Adrenal gland (tissue), 9 donors: ENCODE measurements at regions not wholly inside any gene's neighbourhood (a gene's known extent, or its start where the extent isn't known, plus 50 kb on each side); places are given as distances from the start of the nearest gene placed in this dataset.

Experiments used
- DNase-seq, 7 donors: peaks; one replicate each; pipeline ENCODE4 v3.0.0-alpha.2; 2019 to 2020
- H3K27ac ChIP-seq, 5 donors: fragments of 200-600 bp; sonication (generic) in 4 of 5; 1 replicate in 3 of 5; 2 replicates in 2 of 5; pipeline versions ENCODE4 v1.5.1 to v1.8.0; 2016 to 2020; ENCODE audit warnings: mild to moderate bottlenecking in 1 of 5
- H3K27me3 ChIP-seq: fragments of 200-600 bp; 2 replicates; pipeline ENCODE4 v1.8.0; 2021
- H3K36me3 ChIP-seq, 2 donors: fragments of 200-600 bp; replicated peaks in 1 of 2; 1 replicate in 1 of 2; 2 replicates in 1 of 2; pipeline versions ENCODE4 v1.5.1 to v1.8.0; 2018 to 2022
- H3K4me1 ChIP-seq, 2 donors: fragments of 200-600 bp; replicated peaks in 1 of 2; 1 replicate in 1 of 2; 2 replicates in 1 of 2; pipeline versions ENCODE4 v1.5.1 to v1.8.0; 2018 to 2021
- H3K4me3 ChIP-seq, 4 donors: fragments of 200-600 bp; sonication (generic) in 3 of 4; one replicate each; pipeline ENCODE4 v1.5.1; 2016 to 2018
- H3K9me3 ChIP-seq, 3 donors: fragments of 200-600 bp; sonication (generic) in 1 of 3; replicated peaks in 1 of 3; 1 replicate in 2 of 3; 2 replicates in 1 of 3; pipeline versions ENCODE4 v1.5.1 to v1.8.0; 2016 to 2021
- POLR2A ChIP-seq, 2 donors: fragments of 450-650 bp; IDR thresholded peaks; one replicate each; pipeline ENCODE4 v1.6.1; 2017; ENCODE audit warnings: antibody characterized with exemption in 2 of 2, mild to moderate bottlenecking in 2 of 2, moderate library complexity in 1 of 2
- WGBS, 4 donors: extraction: QIAGEN DNeasy Blood & Tissue Kit in 2 of 4; methylation state at CpG; one replicate each; pipeline versions ENCODE4 v1.1.5 to v1.1.7; 2013 to 2017; 5-methylcytosine and 5-hydroxymethylcytosine counted together
- intact Hi-C, 2 donors: fragments of 100-400 bp; cut with DNase I; formaldehyde crosslinking; loops; one replicate each; pipeline versions ENCODE4 v1.14.1 to v1.15.0; 2022 to 2023
- TF ChIP-seq, protein P1 (sequence below), 6 experiments: fragments of 450-650 bp in 4 of 6; fragments of 200-600 bp in 2 of 6; sonication (generic) in 1 of 6; IDR thresholded peaks; 1 replicate in 5 of 6; 2 replicates in 1 of 6; pipeline versions ENCODE4 v1.5.1 to v1.8.0; 2016 to 2021; ENCODE audit warnings: antibody characterized with exemption in 6 of 6, mild to moderate bottlenecking in 2 of 6, moderate library complexity in 1 of 6
- donor health status: healthy with polysubstance abuse.
- donor health status: Bipolar disorder and iron deficiency.
- donor health status: DM: yes; HTN: yes; CAD: no.
- donor health status: DM: no; HTN: no; CAD: no.
- donor health status: DM: no; HTN: no; CAD: no.

DNA sequence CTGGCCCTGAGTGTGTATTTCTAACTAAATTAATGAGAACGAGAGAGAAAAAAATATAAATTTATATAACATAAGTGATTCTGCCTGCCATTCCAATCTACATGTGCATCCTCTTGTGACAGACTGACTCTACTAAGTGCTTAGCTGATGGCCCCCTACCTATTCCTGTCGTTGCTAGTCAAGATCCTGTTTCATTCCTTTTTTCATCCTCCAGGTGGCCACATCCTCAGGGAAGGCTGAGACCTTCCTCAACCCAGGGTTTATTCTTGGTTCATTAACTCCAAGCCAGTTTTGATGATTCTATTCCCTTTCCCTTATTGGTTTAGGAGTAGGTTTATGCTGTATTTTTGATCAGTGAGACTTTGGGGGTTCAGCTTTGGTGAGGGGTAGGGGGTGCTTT is 201.3 kb downstream of the C9orf152 start:
- H3K4me3 ChIP-seq, result no peak overlapping the region
- intact Hi-C loops, result no loop called here
- H3K27ac ChIP-seq, result no peak overlapping the region
- H3K9me3 ChIP-seq, result no peaks in the 10 kb centered on the region
- 71 to 90% (median 80%) methylated on average over 2 of the region's 2 CpGs for WGBS, 4 donors
- no peak for DNase-seq
- TF ChIP-seq POLR2A (IDR thresholded peaks at IDR 0.05), result no peak
- TF ChIP-seq, protein P1, sequence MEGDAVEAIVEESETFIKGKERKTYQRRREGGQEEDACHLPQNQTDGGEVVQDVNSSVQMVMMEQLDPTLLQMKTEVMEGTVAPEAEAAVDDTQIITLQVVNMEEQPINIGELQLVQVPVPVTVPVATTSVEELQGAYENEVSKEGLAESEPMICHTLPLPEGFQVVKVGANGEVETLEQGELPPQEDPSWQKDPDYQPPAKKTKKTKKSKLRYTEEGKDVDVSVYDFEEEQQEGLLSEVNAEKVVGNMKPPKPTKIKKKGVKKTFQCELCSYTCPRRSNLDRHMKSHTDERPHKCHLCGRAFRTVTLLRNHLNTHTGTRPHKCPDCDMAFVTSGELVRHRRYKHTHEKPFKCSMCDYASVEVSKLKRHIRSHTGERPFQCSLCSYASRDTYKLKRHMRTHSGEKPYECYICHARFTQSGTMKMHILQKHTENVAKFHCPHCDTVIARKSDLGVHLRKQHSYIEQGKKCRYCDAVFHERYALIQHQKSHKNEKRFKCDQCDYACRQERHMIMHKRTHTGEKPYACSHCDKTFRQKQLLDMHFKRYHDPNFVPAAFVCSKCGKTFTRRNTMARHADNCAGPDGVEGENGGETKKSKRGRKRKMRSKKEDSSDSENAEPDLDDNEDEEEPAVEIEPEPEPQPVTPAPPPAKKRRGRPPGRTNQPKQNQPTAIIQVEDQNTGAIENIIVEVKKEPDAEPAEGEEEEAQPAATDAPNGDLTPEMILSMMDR (IDR thresholded peaks at IDR 0.05), result no peak
- no peaks in the 10 kb centered on the region for H3K4me1 ChIP-seq
- H3K27me3 ChIP-seq, result no peaks in the 10 kb centered on the region
- no peaks in the 10 kb centered on the region for H3K36me3 ChIP-seq

DNA sequence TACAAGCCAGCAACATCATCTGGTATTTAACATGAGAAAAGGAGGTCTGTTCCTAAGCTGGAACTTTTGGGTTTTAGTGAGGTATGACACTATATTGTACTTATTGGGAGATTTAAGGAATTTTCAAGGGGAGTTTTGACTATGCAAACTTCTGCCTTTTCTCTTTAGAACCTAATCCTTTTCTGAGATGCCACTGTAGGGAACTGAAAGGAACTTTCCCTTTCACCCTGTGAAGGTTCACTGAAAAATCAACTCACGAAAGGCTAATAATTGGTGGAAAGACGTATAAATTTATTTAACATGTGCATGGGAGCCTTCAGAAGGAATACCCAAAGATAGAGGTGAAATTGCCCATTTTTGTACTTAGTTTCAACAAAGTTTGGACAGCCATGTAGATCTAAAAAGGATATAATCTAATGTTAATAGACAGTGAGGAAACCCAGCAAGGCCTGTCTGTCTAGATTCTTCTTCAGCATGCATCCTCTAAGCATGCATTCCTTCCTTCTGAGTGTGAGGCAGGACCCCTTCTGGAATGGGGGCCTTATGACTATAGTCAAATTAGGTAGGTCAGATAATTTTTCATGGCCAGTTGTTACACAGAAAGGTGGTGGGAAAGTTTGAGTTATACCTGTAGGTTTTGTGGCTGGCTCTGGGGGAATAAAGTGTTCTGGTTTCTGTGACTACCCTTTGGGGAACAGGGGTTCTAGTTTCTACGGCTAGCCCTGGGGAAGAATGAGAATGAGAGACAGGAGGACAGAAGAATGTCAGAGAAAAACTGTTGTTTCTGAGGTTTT is 200.3 kb downstream of the C9orf152 start:
- 69 to 92% (median 85%) methylated on average over 3 of the region's 3 CpGs for whole genome bisulfite sequencing, 4 donors
- H3K9me3 ChIP-seq, result no peaks in the 10 kb centered on the region
- TF ChIP-seq, protein P1 (IDR thresholded peaks at IDR 0.05), result no peak
- TF ChIP-seq POLR2A (IDR thresholded peaks at IDR 0.05), result no peak
- intact Hi-C loops, result no loop called here
- H3K36me3 ChIP-seq, result no peaks in the 10 kb centered on the region
- no peaks in the 10 kb centered on the region for H3K4me1 ChIP-seq
- H3K4me3 ChIP-seq, result no peak overlapping the region
- no peak for DNase-seq
- H3K27me3 ChIP-seq, result no peaks in the 10 kb centered on the region
- no peak overlapping the region for H3K27ac ChIP-seq

- no peak overlapping the region for H3K27ac ChIP-seq
- H3K36me3 ChIP-seq, result no peaks in the 10 kb centered on the region
- WGBS, 4 donors, result 92 to 100% (median 95%) methylated on average over 1 of the region's 1 CpG
- TF ChIP-seq POLR2A (IDR thresholded peaks at IDR 0.05), result no peak
- TF ChIP-seq, protein P1 (IDR thresholded peaks at IDR 0.05), result no peak
- H3K9me3 ChIP-seq, result no peaks in the 10 kb centered on the region
- intact Hi-C loops, result no loop called here
- no peaks in the 10 kb centered on the region for H3K27me3 ChIP-seq
- H3K4me1 ChIP-seq, result no peaks in the 10 kb centered on the region
- no peak overlapping the region for H3K4me3 ChIP-seq
- DNase-seq, result no peak
These were observed 199.3 kb downstream of the C9orf152 start for GRCh38 chr9:110008663-110009062.

DNA sequence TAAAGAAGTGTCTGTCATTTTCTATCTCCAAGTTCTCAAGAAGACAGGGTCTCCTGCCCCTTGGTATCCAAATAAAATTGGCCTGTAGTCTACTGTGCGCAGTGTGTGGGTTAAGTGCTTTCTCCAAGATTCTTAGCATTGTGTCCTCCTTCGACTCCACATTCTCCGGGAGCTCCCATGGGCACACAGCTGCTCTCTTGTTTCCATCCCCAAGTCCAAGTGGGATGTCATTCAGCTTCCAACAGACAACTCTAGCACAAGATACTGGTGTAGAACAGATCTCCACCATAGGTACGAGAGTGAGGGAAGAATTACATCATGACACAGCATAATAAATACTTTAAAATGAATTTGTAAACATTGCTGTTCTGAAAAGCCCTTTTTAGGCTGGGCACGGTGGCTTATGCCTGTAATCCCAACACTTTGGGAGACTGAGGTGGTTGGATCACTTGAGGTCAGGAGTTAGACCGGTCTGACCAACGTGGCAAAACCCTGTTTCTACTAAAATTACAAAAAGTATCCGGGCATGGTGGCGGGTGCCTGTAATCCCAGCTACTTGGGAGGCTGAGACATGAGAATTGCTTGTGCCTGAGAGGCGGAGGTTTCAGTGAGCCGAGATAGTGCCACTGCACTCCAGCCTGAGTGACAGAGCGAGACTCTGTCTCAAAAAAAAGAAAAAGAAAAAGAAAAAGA is 196.2 kb downstream of the C9orf152 start:
- WGBS, 4 donors, result 91 to 94% (median 92%) methylated on average over 12 of the region's 12 CpGs
- Histone ChIP-seq H3K4me1 (no peaks in the 10 kb centered on the region), H3K27ac (no peak overlapping the region), H3K36me3 (no peaks in the 10 kb centered on the region), H3K9me3 (no peaks in the 10 kb centered on the region), H3K27me3 (no peaks in the 10 kb centered on the region), H3K4me3 (no peak overlapping the region)
- no peak for DNase-seq
- intact Hi-C loops, result no loop called here
- no peak for TF ChIP-seq POLR2A (IDR thresholded peaks at IDR 0.05)
- TF ChIP-seq, protein P1 (IDR thresholded peaks at IDR 0.05), result no peak
